GM21381 (cell line): ENCODE measurements at regions not wholly inside any gene's neighbourhood (a gene's known extent, or its start where the extent isn't known, plus 50 kb on each side); places are given as distances from the start of the nearest gene placed in this dataset.

Experiments
- ATAC-seq: cut with Tn5 transposase; IDR thresholded peaks from one replicate; pipeline ENCODE4 v1.9.1; 2021; ENCODE audit warnings: mild to moderate bottlenecking, moderate library complexity; ENCODE audit not compliant: unreplicated experiment

DNA sequence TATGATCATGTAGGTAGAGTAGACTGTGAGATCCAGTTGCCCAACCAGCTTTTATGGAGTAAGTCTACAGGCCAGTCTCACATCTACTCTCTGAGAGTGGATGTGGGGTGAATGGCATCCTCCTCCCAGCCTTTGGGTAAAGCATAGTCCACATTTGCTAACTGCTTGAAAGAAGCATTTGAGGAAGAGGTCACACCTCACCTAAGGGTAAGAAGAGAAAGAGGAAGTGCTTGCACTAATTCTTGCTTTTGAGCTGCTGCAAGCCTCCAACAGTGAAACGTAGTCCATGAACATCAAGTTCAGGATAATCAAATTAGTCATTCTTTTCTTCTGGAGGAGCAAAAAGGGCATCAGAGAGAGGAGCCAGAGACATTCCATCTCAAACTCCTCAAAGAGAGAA, 93.9 kb upstream of the AGR3 start:
- ATAC-seq: no peak

DNA sequence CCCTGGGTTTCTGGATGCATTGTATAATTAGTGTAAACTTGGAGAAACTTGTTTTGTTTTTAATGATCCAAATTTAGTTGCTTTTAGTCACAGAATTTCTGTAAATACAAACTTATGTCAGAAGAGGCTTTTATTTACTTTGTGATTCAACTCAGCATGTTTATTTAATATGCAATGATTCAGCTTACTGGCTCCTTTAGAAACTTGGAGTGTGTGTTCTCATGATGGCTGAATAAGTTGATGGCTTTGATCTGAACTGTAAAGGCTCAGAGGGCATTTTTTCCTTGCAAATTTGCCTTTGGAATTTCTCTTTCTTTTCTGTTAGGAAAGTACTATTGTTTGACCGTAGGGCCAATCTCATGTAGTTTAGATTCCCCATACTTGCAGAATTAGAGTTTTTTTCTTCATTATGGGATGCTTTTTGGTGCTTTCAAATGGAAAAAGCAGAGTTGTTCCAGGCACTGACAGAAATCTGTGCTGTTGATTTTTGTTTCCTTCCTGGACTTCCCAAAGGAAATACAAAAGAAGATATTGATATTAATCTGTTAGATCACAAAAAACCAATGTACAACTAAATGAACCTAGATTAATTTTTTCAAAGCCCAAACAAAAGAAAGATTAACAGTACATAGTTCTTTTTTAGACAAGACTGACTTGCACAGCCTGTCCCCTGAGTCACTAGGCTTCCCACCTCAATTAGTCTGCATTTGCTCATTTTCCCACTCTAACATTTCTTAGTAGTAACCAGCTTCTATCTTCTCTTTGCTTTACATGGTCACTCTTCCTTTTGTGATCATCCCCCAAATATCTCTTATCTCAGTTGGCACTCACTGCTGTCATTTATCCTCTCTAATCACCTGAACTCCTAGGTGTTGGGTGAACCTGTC, 96.8 kb upstream of the AGR3 start:
- ATAC-seq: no peak

DNA sequence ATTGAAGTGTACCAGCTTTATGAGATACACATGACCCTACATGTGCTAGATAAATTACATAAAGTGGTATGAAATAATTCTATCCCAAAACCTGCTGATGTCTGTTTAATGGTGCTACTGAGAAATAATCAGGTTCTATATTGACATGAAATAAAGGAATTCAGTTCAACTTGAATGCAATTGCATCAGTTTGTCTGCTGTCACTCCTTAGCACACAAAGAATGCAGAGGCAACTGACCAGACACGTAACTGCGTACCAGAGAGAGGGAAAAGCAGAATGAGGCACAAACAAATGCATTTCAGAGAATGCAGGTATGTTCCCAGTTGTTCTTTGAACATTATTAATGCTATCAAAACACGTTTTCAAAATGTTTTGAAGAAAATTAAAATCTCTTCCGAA, 98.8 kb upstream of the AGR3 start:
- no peak for ATAC-seq

DNA sequence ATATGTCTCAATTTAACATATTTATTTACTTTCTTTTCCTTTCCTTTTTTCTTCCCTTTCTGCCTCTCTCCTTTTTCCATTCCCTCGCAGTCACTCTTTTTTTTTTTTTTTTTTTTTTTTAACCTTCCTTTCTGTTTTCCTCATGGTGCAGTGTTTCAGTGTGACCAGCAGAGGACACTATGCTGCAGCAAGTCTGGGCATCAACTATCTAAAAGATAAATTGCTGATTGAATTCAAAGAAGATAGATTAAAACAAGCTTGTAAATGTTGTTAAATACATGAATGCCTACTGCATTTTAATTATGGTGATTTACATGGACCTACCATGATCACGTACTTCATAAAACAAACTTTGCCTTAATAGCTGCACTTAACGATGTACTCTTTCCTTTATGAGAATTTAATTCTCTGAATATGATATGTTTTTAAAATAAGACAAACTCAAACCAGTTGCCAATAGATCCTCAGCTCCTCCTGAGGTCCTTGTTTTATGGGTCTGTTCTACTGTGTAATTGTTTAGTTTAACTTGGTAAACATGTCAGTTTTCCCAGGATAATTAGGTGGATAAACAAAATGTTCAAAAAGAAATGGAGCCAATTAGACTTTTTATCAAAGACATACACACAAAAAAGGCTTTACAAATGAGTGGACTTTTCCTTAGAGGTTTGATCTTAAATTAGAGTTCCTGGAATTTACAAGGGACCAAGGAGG, 101.0 kb upstream of the AGR3 start:
- no peak for ATAC-seq

DNA sequence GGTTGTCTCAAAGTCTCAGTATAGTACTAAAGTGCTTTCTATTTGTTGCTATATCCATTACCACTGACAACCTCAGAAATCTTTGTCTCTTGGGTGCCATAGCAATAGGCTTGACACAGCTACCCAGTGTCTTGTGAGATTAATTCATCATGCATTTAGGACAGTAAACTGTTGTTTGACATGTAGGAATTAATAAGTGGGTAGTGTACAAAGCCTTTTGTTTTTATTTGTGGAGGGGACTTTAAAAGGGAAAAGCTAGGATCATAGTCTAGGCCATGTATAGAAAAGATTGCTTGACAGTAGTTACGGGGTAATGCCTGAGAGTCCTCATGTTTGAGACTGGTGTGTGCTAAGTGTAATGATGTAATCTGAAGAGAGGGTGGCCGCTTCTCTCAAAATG, 102.6 kb upstream of the AGR3 start:
- ATAC-seq: no peak

DNA sequence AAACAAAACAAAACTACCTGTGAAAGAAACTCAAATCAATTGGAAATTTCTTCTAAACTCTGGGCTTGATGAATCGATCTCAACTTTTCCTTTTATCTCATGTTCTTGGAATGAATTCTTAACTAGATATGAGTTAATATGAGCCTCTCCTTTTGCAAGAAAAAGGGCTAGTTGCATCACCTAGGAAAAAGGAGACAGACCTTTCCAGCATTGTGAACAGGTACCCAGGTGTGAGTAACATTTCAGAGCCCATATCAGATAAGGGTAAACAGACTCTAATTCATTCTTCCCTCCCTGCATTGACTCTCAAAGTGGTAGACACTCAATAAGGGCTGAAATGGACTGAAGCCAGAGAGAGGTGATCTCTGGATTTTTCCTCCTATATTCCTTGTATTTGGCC, 103.8 kb upstream of the AGR3 start:
- no peak for ATAC-seq

DNA sequence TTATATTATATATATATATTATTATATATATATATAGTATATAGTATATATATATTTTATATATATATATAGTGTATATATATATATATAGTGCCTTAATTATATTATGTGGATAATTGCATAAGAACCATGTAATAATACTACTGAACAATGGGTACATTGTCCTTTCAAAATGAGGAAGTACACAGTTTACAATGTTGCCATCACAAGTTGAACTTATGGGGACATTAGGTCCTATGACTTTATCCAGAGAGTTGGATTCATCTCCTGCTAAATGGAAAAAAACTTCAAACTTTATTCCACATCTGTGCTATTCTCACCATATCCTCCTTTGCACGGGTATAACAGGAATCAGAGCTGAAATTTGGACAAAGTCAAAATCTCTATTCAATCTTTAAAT, 105.0 kb upstream of the AGR3 start:
- ATAC-seq: no peak

DNA sequence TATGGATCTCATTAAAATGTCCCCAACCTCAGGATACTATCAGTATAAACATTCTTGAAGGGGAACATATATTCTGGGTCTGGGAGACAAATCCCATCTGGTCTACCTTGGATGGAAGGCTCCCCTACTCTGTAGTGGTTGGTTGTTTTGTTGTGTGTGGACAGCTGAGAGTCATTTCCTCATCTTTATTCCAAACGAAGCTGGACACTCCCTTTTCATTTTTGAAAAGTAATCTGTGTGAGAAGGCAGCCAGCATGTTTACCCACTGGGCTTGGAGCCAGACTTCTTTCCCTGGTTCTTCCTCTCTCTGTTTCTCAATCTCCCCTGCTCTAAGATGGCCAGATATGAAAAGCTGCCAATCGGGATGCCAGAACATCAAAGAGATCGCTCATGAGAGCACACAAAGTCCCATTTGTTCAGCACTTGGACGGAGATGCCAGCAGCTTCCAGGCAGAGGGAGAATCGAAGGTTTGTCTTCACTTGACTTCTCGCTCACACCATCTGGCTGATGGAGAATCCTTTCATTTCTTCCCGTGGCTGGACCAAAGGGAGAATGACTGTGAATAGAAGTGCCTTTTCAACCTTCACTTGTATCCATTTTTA, 108.1 kb upstream of the AGR3 start:
- no peak for ATAC-seq

DNA sequence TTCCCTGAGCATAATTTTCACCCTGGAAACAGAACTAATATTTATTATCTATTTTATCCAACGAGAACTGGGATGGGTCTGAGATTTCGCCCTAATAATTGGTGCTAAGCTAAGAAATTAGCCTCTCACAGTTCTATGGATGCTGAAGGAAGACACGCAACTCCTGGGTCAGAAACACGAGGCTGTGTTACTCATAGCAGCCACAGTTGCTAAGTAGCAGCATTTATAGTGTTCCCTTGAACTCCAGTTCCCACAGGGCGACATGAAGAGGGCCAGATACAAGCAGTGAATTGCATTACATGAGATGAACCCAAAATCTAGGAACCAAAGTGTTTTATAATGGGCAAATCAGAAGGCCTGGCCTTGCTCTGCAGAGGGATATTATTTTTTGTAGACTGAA, 109.8 kb upstream of the AGR3 start:
- ATAC-seq: no peak

DNA sequence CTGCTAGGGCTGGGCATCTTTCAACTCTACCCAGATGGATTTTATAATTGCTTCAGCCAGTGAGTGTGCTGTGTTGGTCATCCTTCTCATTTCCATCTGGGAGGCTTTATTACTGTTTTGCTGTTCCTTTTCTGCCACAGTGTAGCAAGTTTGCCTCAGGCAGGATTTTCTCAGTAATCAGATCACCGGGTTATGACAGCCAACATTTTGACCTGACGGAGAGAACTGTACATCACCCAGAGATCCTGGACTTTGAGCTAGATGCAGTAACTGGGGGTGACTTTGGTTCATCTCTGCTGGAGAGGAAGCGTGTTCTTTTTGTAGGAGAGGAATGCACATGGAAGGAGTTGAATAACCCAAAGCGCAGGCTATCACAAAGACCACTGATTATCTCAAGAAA, 111.8 kb upstream of the AGR3 start:
- no peak for ATAC-seq

DNA sequence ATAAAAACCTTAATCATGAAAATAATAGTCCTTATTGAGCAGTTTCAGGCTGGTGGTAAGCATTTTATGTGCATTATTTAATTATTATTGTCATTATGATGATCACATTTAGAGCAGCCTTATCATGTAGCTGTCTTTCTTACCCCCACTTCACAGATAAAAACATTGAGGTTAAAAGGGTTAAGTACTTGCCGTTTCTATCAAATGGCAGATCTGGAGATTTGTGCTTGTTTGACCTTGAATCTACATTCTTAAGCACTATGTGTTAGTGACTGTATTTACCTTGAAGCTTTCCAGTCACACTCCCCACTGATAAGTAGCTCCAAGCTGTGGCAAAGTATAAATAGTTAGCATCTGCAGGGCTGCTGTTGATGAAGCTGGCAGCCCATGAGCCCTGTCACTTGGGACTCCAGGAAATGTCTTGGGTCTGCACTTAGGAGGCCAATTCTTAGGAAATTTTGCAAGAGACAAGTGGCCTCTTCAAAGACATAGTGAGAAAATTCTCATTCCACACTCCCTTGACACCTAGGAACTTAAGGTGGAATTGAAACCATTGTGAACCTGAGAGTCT, 116.8 kb upstream of the AGR3 start:
- no peak for ATAC-seq

DNA sequence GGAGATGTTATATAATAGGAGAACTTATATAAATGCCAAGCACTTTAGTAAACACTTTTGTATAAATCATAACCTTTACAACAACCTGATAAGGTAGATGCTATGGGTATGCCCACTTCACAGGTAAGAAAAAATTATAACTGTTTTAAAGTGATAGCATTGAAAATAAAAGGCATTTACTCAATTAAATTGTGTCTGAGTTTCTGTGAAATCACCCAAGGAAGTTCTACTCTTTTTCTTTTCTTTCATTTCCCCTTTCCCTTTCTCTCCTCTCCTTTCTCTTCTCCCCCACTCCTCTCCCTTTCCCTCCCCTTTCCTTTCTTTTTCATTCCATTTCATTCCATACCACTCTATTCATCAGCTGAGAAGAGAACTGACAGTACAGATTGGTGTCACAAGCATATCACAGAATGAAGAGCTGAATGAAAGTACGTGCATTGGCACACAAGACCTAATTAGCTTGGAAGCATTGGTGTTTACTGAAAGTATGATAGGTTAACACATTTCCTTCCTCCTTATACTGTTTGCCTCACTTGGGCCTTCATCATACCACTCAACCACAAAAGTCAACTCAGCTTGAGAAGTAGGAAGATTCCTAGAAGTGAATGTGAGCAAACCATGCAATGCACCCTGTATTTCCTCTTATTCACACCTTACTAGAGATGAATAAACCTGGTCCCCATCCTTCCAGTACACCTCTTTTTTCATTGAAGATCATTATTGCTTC, 117.9 kb upstream of the AGR3 start:
- ATAC-seq: no peak

DNA sequence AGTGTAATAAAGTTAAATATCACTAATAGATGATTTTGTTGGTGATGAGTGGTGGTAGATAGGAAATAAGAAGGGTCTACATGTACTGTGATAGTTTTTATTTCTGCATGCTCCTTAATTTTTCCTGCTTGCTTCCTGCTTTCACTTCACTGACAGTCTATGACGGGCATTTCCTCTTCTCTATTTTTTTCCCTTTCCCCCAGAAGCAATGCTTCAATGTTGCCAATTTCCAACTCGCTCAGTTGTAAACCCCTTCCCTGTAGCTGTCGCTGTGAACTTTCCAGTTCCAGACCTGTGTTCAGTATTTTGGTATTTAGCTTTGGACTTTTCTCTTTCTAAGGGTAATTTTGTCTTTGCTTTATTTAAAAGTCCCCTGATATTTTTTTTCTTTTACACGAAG, 123.5 kb upstream of the AGR3 start:
- ATAC-seq: no peak

DNA sequence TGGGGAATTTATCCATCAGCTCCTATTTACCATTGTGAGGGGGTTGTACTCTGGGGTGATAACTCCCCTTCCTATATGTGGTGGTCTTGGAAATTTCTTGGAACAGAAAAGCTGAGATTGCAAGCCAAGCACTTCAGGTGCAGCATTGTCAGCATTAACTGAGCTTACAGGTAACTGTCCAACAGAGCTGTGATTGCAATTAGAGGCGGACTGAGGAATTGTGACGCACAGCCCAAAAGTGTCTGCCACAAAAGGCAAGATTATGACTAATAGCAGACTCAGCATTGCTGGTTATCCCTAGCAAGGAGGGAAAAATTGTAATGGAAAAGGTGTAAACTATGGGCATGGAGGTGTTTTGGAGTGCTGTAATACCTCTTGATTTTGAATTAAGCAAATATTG, 126.1 kb upstream of the AGR3 start:
- no peak for ATAC-seq

DNA sequence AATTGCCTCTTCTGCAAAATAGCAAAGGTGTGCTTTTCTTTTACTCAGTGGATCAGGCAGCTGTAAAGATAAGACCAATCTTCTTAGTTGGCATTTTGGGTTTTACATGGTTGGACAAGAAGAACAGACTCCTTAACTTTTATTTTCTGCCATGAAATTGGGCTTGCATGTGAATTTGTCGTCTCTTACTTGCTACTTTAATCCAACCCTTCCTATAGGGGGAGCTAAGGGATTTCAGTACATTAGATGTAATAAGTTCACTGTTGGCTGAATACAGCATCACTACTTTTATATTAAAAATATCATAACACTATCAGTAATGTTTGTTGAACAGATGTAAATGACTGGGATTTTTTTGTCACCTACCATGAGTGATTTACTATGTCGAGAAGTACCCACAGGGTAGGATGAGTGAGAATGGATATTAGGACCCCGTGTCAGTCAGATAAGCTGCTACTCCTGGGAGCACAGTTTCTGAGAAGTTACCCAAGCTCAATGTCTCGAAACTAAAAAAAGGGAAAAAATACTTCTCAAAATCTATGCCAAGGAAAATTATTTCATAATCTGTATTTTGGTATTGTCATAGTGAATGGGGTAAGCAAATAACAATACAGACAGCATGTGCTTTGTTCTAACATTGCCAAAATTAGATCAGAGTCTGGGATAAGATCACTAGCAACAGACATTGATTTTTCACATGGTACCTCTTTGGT, 127.4 kb upstream of the AGR3 start:
- ATAC-seq: no peak

DNA sequence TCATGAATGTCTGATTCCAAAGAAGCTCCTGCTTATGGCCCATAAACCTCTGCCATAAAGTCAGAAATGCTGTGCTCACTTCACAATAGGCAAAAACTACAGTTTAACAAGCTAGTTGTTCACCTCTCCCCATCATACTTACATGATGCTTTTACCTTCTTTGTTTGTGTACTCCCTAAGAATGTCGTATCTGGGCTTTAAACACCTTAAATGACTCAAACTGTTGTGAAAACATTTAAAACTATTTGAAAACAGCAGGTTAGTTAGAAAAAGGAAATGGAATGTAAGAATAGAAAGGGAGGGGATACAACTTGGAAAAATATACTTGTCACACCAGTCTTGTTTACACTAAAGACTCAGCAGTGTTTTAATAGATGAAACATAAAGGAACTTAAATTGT, 128.2 kb upstream of the AGR3 start:
- no peak for ATAC-seq

DNA sequence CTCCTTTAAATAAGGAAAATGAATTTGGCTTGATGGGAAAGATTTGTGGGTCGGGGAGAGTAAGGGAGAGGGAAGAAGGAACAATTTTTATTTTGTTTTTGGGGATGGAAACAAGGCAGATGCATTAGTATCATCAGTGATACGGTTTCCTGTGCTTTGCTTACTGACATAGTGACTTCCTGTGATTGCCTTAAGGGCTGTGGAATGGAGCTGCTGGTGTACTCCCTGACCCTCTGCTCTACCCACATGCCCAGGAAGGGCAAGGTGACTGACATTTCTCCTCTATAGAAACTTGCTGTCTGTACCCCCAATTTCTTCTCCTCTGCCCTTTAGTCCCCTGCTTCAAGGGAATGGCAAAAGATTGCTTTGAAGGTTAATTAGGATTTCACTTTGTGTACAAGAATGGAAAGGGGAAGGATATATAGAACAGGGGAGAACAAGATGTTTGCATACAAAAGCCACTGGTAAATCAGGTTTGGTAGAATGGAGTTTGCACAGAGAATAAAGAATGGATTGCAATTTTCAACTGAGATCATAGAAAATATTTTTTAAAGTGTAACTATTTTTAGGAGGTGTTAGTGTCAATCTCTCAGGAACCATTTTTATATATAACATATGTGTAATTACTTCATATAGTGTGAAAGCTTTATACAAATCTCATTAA, 129.0 kb upstream of the AGR3 start:
- no peak for ATAC-seq

DNA sequence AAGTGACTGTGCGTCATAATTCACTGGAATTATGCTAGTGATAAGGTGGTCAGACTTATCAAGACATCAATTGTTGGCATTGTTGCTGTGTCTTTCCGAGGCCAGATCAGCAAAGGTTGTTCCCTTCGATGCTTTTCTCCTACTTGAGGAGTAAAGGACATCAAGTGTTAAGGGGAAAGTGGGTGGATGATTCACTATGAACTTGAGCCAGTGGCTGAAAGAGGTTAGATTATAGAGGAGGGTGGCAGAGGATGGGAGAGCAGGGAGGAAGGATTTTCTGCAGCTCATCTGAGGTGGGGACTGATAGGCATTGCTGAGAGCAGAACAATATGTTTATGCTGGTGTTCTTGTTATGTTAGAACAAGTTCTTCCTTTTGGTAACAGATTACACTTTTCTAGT, 131.4 kb upstream of the AGR3 start:
- no peak for ATAC-seq

DNA sequence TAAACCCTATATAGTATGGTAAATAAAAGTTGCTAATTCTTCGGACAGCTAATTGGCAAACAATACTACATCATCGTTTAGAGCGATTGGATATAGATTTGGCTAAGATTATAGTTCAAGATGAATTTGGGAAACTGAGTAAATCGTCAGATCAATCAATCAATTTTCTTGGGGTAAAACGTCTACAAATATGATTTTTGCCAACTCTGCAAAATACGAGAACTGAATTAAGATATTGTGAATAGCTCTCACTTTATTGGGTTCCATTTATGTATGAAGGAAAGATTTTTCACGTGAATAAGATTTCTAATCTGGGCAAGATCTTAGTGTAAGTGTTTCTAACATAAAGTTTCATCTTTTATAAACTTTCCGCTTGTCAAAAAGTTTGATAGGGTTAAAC, 132.9 kb upstream of the AGR3 start:
- ATAC-seq: no peak

DNA sequence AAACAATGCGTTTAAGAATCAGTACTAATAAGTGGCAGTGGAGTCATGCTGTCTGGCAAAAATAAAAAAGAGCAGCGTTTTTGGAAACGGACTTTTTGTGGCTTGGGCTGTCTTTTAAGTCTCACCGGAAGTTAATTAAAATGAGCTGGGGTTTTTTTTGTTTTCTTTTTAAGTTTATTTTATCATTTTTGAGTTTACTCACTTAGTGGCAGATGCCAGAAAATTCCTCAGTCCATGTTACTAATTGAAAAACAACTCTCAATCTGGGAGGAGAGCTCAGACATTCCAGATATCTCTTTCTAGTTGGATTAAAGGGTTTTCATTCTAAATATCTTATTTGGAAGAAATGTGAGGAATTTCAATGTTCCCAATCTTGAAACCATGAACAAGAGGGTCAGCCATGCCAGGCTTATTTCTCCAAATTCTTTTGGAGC, 133.8 kb upstream of the AGR3 start:
- no peak for ATAC-seq
